GM12878 (cell line): ENCODE measurements at regions not wholly inside any gene's neighbourhood (a gene's known extent, or its start where the extent isn't known, plus 50 kb on each side); places are given as distances from the start of the nearest gene placed in this dataset.

Experiments used
- ATAC-seq: fragments of 200-7000 bp; cut with Tn5 transposase; 3 replicates; pipeline ENCODE4 v1.9.1; 2020; ENCODE audit warnings: mild to moderate bottlenecking, moderate library complexity
- BruUV-seq: library from RNA; stranded (reverse); fragments of 400-500 nt; replicated peaks from 2 replicates; lab custom pipeline; 2021; lab: Mats Ljungman, UMichigan
- CTCF ChIA-PET: fragments of 300-600 bp; sonication (Branson Sonifier 250); formaldehyde crosslinking; extraction: SDS; loops from one replicate; lab custom pipeline; 2021; ENCODE audit warnings: inconsistent platforms; lab: Yijun Ruan, JAX
- POLR2A ChIA-PET: fragments of 350-600 bp; formaldehyde crosslinking; extraction: SDS; loops from one replicate; lab custom pipeline; 2021; ENCODE audit warnings: inconsistent platforms; lab: Charles Lee
- RAD21 ChIA-PET: fragments of 300-600 bp; sonication (Branson Sonifier 250); formaldehyde crosslinking; loops from one replicate; lab custom pipeline; 2023; ENCODE audit warnings: antibody characterized with exemption; ENCODE audit not compliant: unreplicated experiment; lab: Charles Lee
- SMC1A ChIA-PET: fragments of 300-600 bp; sonication (Branson Sonifier 250); formaldehyde crosslinking; loops from one replicate; lab custom pipeline; 2023; ENCODE audit not compliant: unreplicated experiment, uncharacterized antibody; lab: Charles Lee
- DNase-seq: peaks from one replicate; pipeline ENCODE4 v3.0.0-alpha.2; 2011; ENCODE audit warnings: low read depth, low spot score
- FAIRE-seq: peaks from 3 replicates; lab custom pipeline; 2011; peaks lifted over from hg19 to GRCh38; lab: Jason Lieb, UNC
- H2AFZ ChIP-seq: 2 replicates; pipeline ENCODE4 v1.6.0; 2011; ENCODE audit warnings: low read depth, low read length, control low read depth; ENCODE audit not compliant: control insufficient read depth
- H3K27ac ChIP-seq: 2 replicates; pipeline ENCODE4 v1.5.1; 2011; ENCODE audit warnings: control low read depth; ENCODE audit not compliant: control insufficient read depth, insufficient read depth
- H3K27me3 ChIP-seq, 2 experiments: replicated peaks in 1 of 2; 2 replicates each; pipeline versions ENCODE4 v1.6.0 to v1.6.1; 2011; ENCODE audit warnings: low read length in 1 of 2; ENCODE audit not compliant: control insufficient read depth in 2 of 2, insufficient read depth in 2 of 2
- H3K36me3 ChIP-seq, 2 experiments: 2 replicates each; pipeline ENCODE4 v1.5.1; 2011; ENCODE audit warnings: low read length in 1 of 2; ENCODE audit not compliant: control insufficient read depth in 2 of 2, insufficient read depth in 2 of 2
- H3K4me1 ChIP-seq: 2 replicates; pipeline ENCODE4 v1.6.1; 2011; ENCODE audit warnings: mild to moderate bottlenecking, low read length, moderate library complexity, mixed read lengths; ENCODE audit not compliant: control insufficient read depth, insufficient read depth
- H3K4me2 ChIP-seq: 2 replicates; pipeline ENCODE4 v1.6.0; 2011; ENCODE audit warnings: control low read depth; ENCODE audit not compliant: control insufficient read depth, insufficient read depth
- H3K4me3 ChIP-seq: fragments of 200-600 bp; sonication (generic); 2 replicates; pipeline ENCODE4 v1.5.1; 2016
- H3K79me2 ChIP-seq: 2 replicates; pipeline ENCODE4 v1.6.0; 2011; ENCODE audit warnings: low read length; ENCODE audit not compliant: control insufficient read depth, insufficient read depth
- H3K9ac ChIP-seq: 2 replicates; pipeline ENCODE4 v1.8.0; 2011; ENCODE audit warnings: low read length, control low read depth, mixed read lengths; ENCODE audit not compliant: control insufficient read depth, insufficient read depth
- H3K9me3 ChIP-seq: replicated peaks from 3 replicates; pipeline ENCODE4 v1.5.1; 2011; ENCODE audit warnings: mild to moderate bottlenecking, low read length; ENCODE audit not compliant: control insufficient read depth, insufficient read depth
- H4K20me1 ChIP-seq: 2 replicates; pipeline ENCODE4 v1.6.0; 2011; ENCODE audit not compliant: control insufficient read depth, insufficient read depth
- MEF2A ChIP-seq: IDR thresholded peaks from 2 replicates; pipeline ENCODE4 v1.6.1; 2011; ENCODE audit warnings: low read depth, mild to moderate bottlenecking, low read length, moderate library complexity; ENCODE audit not compliant: insufficient read depth
- PAX8 ChIP-seq: fragments of 450-650 bp; IDR thresholded peaks from 2 replicates; pipeline ENCODE4 v1.6.1; 2017; ENCODE audit warnings: mild to moderate bottlenecking, moderate library complexity
- POLR2AphosphoS2 ChIP-seq: IDR thresholded peaks from 2 replicates; pipeline ENCODE4 v1.6.1; 2011; ENCODE audit warnings: low read depth, mild to moderate bottlenecking, low read length, improper control_type of control experiment, moderate library complexity
- RBBP5 ChIP-seq: fragments of 200-600 bp; sonication (generic); conservative IDR thresholded peaks from 2 replicates; pipeline ENCODE4 v1.6.1; 2016
- SMAD5 ChIP-seq: IDR thresholded peaks from 2 replicates; pipeline ENCODE4 v1.6.1; 2016; ENCODE audit warnings: antibody characterized with exemption, low read depth
- SMARCA5 ChIP-seq: fragments of 450-650 bp; IDR thresholded peaks from 2 replicates; pipeline ENCODE4 v1.6.1; 2017; ENCODE audit warnings: mild to moderate bottlenecking
- SMC3 ChIP-seq: IDR thresholded peaks from 2 replicates; pipeline ENCODE4 v1.6.1; 2011; ENCODE audit warnings: low read length, improper control_type of control experiment, borderline replicate concordance
- TARDBP ChIP-seq: IDR thresholded peaks from 2 replicates; pipeline ENCODE4 v1.6.1; 2016; ENCODE audit warnings: borderline replicate concordance
- YY1 ChIP-seq: IDR thresholded peaks from 2 replicates; pipeline ENCODE4 v1.6.1; 2011; ENCODE audit warnings: low read depth, mild to moderate bottlenecking, low read length
- ZNF207 ChIP-seq: fragments of 450-650 bp; IDR thresholded peaks from 2 replicates; pipeline ENCODE4 v1.6.1; 2014; ENCODE audit warnings: antibody characterized with exemption, mild to moderate bottlenecking, borderline replicate concordance
- ZNF24 ChIP-seq: fragments of 450-650 bp; IDR thresholded peaks from 2 replicates; pipeline ENCODE4 v1.6.1; 2017; ENCODE audit warnings: antibody characterized with exemption, mild to moderate bottlenecking
- ZNF384 ChIP-seq: IDR thresholded peaks from 2 replicates; pipeline ENCODE4 v1.6.1; 2012; ENCODE audit warnings: low read depth, mild to moderate bottlenecking, low read length, improper control_type of control experiment, borderline replicate concordance
- WGBS: methylation state at CpG from one replicate; pipeline ENCODE4 v1.1.6; 2016; ENCODE audit warnings: low lambda C conversion rate; ENCODE audit not compliant: insufficient replicate concordance, insufficient coverage; ENCODE audit errors: missing lambda C conversion rate; 5-methylcytosine and 5-hydroxymethylcytosine counted together
- in situ Hi-C: fragments of 300-500 bp; cut with MboI; formaldehyde crosslinking; loops from 9 replicates; pipeline ENCODE4 v1.14.3; 2018; ENCODE audit warnings: mixed read lengths
- intact Hi-C: fragments of 100-400 bp; cut with micrococcal nuclease; formaldehyde crosslinking; loops from one replicate; pipeline ENCODE4 v1.14.2; 2022; ENCODE audit not compliant: unreplicated experiment
- TF ChIP-seq, protein P1 (sequence below): fragments of 450-650 bp; IDR thresholded peaks from 2 replicates; pipeline ENCODE4 v1.6.1; 2017; ENCODE audit warnings: mild to moderate bottlenecking
- TF ChIP-seq, protein P2 (sequence below): IDR thresholded peaks from 2 replicates; pipeline ENCODE4 v1.6.1; 2012; ENCODE audit warnings: low read depth, low read length, improper control_type of control experiment
- TF ChIP-seq, protein P3 (sequence below): fragments of 450-650 bp; formaldehyde crosslinking; IDR thresholded peaks from 2 replicates; pipeline ENCODE4 v1.4.0; 2022; ENCODE audit warnings: mild to moderate bottlenecking, moderate library complexity
- TF ChIP-seq, protein P4 (sequence below): fragments of 150-350 bp; IDR thresholded peaks from 2 replicates; pipeline ENCODE4 v1.6.1; 2016; ENCODE audit warnings: low read depth, low read length

DNA sequence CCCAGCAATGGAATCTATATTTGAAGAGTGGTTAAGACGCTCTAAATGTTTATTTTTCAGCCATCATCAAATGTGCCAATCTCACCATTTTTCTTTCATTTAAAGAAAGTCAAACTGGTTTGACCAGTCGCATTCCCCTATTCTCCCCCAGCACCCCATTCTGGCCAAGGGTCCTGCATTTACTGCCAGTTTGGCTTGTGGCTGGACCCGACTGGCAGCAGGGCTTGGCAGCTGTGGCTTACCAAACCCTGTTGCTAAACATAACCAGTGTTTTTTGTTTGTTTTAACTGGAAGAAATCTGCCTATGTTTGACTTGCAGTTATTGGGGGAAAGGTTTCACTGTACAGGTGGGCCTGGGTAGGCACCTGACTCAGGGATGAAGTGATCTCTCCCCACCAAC is 116.3 kb downstream of the CYP26A1 start (continued):
- TF ChIP-seq, protein P1, sequence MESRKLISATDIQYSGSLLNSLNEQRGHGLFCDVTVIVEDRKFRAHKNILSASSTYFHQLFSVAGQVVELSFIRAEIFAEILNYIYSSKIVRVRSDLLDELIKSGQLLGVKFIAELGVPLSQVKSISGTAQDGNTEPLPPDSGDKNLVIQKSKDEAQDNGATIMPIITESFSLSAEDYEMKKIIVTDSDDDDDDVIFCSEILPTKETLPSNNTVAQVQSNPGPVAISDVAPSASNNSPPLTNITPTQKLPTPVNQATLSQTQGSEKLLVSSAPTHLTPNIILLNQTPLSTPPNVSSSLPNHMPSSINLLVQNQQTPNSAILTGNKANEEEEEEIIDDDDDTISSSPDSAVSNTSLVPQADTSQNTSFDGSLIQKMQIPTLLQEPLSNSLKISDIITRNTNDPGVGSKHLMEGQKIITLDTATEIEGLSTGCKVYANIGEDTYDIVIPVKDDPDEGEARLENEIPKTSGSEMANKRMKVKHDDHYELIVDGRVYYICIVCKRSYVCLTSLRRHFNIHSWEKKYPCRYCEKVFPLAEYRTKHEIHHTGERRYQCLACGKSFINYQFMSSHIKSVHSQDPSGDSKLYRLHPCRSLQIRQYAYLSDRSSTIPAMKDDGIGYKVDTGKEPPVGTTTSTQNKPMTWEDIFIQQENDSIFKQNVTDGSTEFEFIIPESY, result no peak
- no peak for TF ChIP-seq ZNF384
- no peak for TF ChIP-seq SMARCA5
- TF ChIP-seq SMC3, result no peak
- TF ChIP-seq SMAD5, result no peak

DNA sequence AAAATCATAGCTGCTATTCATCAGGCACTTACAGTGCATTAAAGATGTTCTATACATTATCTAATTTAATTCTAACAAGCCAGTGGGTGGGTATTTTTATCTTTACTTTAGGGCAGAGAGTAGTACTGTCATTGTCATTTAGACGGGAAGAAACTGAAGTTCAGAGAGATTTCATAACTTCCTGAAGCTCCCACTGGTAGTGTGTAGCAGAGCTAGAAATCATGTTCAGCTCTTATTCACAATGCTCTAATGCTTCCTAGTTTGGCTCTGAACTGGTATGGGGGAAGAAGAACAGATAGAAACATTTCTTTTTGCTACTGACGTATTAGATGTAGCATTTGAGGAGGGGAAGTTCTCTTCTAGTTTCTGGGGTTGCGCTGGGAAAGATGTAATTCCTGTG is 116.7 kb downstream of the CYP26A1 start:
- in situ Hi-C loops, result no loop called here
- no TSS peak for BruUV-seq
- RAD21 ChIA-PET, result no interaction called here
- Histone ChIP-seq H3K4me3 (no peak overlapping the region), H4K20me1 (no peaks in the 10 kb centered on the region), H3K9me3 (no peaks in the 10 kb centered on the region), H3K4me1 (no peaks in the 10 kb centered on the region), H3K4me2 (no peak overlapping the region), H3K27ac (no peak overlapping the region), H3K36me3 (no peaks in the 10 kb centered on the region), H2AFZ (no peak overlapping the region), H3K9ac (no peak overlapping the region), H3K79me2 (no peaks in the 10 kb centered on the region), H3K27me3 (peaks cover 0 to 3% of the 10 kb centered on the region in 2 experiments; a peak in 3 of 4 replicates)
- WGBS, result 33% methylated on average over 3 of the region's 3 CpGs
- FAIRE-seq (no peak), DNase-seq (no peak), ATAC-seq (no peak)
- SMC1A ChIA-PET, result interaction anchor here (0.5 kb wide), 1 partner anchor 1264 kb away, joined by 3 read pairs; no protein-coding TSS in a partner anchor
- intact Hi-C loops, result no loop called here
- CTCF ChIA-PET, result no interaction called here
- POLR2A ChIA-PET, result no interaction called here
- TF ChIP-seq, protein P2, sequence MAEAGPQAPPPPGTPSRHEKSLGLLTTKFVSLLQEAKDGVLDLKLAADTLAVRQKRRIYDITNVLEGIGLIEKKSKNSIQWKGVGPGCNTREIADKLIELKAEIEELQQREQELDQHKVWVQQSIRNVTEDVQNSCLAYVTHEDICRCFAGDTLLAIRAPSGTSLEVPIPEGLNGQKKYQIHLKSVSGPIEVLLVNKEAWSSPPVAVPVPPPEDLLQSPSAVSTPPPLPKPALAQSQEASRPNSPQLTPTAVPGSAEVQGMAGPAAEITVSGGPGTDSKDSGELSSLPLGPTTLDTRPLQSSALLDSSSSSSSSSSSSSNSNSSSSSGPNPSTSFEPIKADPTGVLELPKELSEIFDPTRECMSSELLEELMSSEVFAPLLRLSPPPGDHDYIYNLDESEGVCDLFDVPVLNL, result no peak
- TF ChIP-seq PAX8 (no peak), RBBP5 (no peak), ZNF24 (no peak), YY1 (no peak), TARDBP (no peak), POLR2AphosphoS2 (no peak), MEF2A (no peak), ZNF207 (no peak)
- TF ChIP-seq, protein P3, sequence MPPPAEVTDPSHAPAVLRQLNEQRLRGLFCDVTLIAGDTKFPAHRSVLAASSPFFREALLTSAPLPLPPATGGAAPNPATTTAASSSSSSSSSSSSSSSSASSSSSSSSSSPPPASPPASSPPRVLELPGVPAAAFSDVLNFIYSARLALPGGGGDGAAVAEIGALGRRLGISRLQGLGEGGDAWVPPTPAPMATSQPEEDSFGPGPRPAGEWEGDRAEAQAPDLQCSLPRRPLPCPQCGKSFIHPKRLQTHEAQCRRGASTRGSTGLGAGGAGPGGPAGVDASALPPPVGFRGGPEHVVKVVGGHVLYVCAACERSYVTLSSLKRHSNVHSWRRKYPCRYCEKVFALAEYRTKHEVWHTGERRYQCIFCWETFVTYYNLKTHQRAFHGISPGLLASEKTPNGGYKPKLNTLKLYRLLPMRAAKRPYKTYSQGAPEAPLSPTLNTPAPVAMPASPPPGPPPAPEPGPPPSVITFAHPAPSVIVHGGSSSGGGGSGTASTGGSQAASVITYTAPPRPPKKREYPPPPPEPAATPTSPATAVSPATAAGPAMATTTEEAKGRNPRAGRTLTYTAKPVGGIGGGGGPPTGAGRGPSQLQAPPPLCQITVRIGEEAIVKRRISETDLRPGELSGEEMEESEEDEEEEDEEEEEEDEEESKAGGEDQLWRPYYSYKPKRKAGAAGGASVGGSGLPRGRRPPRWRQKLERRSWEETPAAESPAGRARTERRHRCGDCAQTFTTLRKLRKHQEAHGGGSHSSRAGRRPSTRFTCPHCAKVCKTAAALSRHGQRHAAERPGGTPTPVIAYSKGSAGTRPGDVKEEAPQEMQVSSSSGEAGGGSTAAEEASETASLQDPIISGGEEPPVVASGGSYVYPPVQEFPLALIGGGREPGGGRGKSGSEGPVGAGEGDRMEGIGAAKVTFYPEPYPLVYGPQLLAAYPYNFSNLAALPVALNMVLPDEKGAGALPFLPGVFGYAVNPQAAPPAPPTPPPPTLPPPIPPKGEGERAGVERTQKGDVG (CRISPR knock-in tag), result no peak
- TF ChIP-seq, protein P4, sequence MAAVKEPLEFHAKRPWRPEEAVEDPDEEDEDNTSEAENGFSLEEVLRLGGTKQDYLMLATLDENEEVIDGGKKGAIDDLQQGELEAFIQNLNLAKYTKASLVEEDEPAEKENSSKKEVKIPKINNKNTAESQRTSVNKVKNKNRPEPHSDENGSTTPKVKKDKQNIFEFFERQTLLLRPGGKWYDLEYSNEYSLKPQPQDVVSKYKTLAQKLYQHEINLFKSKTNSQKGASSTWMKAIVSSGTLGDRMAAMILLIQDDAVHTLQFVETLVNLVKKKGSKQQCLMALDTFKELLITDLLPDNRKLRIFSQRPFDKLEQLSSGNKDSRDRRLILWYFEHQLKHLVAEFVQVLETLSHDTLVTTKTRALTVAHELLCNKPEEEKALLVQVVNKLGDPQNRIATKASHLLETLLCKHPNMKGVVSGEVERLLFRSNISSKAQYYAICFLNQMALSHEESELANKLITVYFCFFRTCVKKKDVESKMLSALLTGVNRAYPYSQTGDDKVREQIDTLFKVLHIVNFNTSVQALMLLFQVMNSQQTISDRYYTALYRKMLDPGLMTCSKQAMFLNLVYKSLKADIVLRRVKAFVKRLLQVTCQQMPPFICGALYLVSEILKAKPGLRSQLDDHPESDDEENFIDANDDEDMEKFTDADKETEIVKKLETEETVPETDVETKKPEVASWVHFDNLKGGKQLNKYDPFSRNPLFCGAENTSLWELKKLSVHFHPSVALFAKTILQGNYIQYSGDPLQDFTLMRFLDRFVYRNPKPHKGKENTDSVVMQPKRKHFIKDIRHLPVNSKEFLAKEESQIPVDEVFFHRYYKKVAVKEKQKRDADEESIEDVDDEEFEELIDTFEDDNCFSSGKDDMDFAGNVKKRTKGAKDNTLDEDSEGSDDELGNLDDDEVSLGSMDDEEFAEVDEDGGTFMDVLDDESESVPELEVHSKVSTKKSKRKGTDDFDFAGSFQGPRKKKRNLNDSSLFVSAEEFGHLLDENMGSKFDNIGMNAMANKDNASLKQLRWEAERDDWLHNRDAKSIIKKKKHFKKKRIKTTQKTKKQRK, result no peak
